ENCODE measurements at regions not wholly inside any gene's neighbourhood (a gene's known extent, or its start where the extent isn't known, plus 50 kb on each side); places are given as distances from the start of the nearest gene placed in this dataset.

DNA sequence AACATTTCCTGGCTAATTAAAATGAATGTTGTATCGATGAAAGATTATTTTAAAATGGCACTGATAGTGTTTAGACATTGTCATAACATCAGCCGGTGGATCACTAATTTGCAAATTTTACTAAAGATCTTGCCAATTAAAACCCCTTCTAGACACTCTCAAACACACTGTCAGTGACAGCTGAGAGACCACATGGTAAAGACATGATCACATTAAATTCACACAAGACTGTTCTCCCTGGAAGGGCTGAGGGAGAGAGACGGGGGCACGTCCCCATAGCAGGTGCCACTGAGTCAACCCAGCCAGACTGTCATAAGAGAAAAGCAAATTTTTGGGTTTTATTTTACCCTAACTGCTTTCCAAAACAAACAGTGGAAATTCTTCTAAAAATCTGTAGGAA lies 306.0 kb downstream of the TXNL1 start:
- intact Hi-C loops (cut with DNase I, micrococcal nuclease): no loop called here
- DNase-seq (no peak), ATAC-seq (no peak)

DNA sequence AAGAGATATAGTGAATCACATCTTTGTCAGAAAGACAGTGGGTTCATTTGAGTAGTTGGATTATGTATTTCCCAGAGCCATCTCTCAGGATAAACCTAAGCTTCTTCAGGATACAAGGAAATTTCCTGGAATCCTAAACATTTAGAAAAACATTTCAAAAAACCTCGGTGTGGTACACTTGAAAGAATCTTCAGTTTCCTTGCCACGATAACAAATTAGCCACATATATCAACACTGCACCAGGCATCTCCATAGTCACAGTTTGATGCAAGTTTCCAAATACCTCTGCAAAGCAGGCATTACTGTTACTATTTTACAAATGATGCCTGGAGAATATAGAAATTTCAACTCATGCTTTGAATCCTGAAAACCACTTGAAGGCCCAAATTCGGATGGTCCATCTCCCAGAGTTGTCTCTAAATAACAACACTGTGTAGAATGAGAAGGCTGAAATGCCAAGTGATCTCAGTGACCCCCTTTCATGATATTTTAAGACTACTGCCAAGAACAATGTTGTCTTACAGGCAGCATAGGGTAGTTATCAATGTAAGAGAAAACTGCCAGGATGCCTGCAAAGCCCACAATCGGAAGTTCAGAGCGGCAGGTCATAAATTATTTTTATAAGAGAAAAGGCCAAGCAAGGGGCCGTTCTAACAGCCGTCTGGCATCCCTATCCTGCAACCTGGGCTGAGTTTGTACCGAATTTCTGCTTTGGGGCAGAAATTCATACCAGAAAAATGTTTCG lies 307.9 kb downstream of the TXNL1 start:
- ATAC-seq (no peak), DNase-seq (no peak)
- intact Hi-C loops (cut with DNase I, micrococcal nuclease): no loop called here

DNA sequence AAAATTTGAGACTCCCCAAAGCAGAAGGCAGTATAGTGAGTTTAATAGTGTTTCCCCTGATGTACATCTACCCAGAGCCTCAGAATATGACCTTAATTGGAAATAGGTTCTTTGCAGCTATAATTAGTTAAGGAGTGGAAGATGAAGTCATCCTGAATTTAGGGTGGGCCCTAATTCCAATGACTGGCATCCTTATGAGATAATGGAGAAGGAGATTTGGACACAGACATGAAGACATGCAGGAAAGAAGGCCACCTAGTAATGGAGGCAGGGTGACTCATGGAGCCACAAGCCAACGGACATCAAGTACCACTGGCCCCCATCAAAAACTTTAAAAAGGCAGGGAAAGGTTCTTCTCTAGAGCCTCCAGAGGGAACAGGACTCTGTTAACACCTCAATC lies 308.9 kb downstream of the TXNL1 start:
- DNase-seq: no peak
- intact Hi-C loops (cut with DNase I, micrococcal nuclease): no loop called here
- ATAC-seq: no peak

DNA sequence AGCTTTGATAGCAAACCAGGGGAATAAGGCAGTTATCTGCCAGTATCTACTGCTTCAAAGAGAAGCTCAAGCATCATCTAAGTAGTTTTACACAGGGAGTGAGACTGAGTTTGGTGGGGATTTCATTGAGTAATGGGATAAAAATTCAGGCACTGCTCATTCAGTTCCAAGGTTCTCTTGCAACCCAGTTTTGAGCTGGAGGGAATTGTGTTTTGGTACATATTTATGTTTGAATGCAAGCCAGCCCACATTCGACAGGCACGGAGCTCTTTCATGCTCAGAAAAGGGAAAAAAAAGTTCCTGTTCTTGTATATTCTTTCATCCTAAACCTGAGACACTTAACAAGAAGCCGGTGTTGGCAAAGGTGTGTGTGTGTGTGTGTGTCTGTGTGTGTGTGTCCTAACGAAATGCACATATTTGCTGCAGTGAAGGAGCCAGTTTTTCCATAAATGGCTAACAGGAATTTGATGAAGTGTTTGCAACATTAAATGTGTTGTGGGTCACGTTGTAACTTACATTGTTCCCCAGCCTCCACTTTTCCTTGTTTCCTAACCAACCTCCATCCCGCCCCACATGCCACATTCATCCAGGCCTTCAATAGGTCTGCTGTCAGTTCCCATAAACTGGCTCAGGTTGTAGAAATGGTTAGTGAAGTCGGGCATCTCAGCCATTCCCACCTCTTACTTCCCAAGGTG lies 311.1 kb downstream of the TXNL1 start:
- no peak for ATAC-seq
- DNase-seq: no peak
- intact Hi-C loops (cut with DNase I, micrococcal nuclease): no loop called here

DNA sequence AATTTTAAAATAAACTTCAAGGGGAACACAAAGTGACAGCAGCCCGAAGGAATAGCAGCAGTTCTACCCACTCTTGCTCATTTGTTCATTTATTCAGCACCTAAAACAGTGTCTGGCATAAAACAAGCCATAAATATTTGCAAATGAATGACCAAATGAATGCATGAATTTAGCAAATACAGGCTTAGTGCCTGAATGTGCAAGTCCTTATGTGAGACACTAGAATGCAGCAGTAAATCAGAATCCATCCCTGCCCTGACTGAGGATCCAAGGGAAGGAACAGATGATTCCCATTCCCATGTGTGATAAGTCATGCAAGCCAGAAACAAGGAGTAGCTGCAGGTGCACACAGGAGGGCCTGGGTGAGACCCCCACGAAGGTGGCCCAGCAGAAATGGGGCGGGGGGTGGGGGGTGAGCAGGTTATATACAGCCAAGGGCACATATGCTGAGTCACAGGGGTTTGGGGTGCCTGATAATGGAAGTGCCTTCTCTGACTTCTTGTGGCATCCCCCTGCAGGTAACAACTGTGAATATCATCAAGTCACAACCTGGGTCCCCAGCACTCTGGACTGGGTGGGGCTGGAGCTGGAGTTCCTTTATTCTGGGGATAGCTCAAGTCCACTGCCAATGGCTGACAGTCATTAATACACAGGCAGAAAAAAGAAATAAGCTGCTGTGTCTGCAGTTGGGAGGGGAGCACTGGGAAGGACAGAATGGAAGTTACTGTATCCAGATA lies 311.9 kb downstream of the TXNL1 start:
- intact Hi-C loops (cut with DNase I, micrococcal nuclease): no loop called here
- DNase-seq (no peak), ATAC-seq (no peak)

DNA sequence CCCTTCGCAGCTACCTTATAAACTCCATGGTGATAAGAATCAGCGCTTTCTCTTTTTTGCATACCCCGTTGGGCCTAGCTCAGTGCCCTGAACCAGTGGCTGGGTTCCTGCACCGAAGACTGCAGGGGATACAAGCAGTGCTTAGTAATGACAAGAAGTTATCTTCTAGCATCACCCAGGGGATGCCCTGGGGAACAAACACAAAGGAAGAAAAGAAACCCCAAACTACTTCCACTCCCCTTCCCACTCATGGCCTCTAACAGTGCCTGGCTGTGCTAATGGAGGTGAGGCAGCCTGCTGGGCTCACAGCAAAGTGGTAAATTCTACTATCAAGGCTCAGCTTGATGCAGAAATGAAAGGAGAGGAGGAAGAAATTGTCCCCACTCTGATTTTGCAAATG lies 314.7 kb downstream of the TXNL1 start:
- DNase-seq (no peak), ATAC-seq (no peak)
- intact Hi-C loops (cut with DNase I, micrococcal nuclease): no loop called here

DNA sequence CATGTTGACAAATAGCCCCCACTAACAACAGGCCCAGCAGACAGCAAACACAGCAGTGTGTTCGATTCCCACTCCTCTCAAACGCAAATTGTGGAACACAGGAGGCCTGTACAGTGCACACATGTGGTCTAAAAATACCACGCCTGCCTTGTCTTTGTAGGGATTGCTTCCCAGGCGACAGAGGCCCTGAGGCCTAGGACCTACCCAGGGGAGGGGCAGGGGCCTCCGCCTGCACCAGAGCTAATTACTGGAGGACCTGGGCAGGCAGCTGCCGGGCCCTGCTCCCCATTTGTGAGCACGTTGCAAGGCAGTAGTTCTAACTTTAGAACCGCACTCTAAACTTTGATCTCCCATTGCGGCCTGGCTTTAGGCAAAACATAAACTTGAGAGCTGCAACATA lies 316.0 kb downstream of the TXNL1 start:
- intact Hi-C loops (cut with DNase I, micrococcal nuclease): no loop called here
- ATAC-seq (no peak), DNase-seq (no peak)

DNA sequence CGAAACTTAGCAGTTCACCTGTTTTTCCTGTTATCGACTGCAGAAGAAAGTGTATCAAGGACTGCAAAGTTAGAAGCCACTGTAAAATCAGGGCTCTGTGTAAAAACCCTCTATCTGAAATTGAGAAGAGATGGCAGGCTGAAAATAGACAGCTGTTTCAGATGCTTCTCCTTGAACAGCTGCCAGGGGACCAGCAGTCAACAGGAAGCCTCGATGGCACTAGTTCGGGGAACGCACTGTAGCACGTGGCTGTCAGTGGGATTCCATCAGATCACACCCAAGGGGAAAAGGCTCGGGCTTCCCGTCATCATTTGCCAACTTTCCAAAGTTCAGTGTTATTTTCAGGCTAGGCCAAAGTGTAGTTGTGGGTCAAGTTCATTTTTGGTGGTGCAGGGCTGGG lies 316.9 kb downstream of the TXNL1 start:
- DNase-seq: peak in 1 of 2 donors; percentile 6
- no peak for ATAC-seq
- intact Hi-C loops (cut with DNase I, micrococcal nuclease): no loop called here

DNA sequence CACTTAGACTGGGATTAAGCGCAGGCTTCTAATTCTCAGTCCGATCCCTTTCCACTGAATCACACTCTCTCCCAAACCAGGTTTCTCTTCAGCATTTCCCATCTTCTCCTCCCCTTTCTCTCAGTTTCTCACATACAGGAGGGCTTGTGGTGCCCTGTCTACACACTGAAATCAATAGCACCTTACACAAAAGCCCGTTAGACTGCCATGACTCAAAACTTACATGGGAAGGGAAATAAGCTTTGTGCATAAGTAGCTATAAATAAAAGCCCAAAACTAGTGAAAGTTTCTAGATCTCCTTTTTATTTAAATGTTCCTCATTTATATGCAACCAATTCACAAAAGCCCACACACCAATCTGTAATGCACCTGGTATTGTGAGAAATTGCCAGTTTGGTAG lies 318.4 kb downstream of the TXNL1 start:
- ATAC-seq (no peak), DNase-seq (no peak)
- intact Hi-C loops (cut with DNase I, micrococcal nuclease): no loop called here

DNA sequence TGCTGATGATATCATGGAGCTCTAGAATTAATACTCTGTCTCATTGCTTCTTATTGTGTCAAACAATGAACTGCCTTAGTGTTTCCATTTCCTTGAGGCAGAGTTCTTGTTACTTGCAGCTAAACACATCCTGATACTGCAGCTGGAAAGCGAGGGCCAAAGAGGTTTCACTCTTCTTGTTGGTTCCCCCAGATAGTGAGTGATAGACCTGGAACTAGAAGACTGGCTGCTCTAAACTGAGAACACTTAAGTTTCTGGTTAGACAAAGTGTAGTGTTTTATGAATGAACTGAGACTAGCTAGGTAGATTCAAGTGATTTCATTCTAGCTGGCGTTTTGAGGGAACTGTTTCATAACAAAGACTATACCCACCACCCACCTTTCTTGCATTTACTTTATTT lies 321.7 kb downstream of the TXNL1 start:
- DNase-seq: no peak
- ATAC-seq: no peak
- intact Hi-C loops (cut with DNase I, micrococcal nuclease): no loop called here

DNA sequence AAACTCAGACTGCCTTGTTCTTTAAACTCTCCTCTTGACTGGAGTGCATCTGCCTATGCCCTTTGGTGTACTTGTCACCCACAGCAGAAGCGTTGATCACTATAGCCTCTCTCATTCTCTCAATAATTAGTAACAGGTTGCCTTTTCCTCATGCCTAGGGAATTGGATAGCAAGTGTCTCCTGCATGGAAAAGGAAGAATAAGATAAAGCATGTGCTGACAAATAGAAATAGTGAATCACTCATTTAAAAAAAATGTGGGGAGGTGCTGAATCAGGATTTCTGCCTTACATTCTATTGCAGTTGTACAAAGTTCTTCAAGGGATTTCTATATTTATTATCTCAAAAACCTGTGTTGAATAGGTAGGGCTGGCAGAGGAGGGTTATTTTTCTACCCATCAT lies 323.0 kb downstream of the TXNL1 start:
- intact Hi-C loops (cut with DNase I, micrococcal nuclease): no loop called here
- DNase-seq (no peak), ATAC-seq (no peak)

DNA sequence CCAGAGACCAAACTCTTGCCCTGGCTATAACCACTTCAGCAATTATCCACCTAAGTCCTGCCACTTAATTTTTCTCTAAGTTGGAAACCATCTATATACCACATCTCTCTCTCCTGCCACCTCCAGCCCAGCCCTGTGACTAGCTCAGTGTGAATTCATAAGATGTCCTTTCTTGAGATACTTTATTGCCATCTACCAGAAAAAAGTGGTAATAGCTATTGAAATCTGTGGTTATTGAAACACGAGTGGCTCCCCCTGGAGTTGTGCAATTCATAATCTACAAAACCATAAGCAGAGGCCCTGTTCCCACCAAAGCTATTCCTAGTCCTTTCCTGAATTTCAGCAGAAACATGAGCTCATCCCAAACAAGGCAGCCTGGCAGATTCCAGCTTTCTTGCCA lies 324.0 kb downstream of the TXNL1 start:
- intact Hi-C loops (cut with DNase I, micrococcal nuclease): no loop called here
- no peak for ATAC-seq
- DNase-seq: no peak

DNA sequence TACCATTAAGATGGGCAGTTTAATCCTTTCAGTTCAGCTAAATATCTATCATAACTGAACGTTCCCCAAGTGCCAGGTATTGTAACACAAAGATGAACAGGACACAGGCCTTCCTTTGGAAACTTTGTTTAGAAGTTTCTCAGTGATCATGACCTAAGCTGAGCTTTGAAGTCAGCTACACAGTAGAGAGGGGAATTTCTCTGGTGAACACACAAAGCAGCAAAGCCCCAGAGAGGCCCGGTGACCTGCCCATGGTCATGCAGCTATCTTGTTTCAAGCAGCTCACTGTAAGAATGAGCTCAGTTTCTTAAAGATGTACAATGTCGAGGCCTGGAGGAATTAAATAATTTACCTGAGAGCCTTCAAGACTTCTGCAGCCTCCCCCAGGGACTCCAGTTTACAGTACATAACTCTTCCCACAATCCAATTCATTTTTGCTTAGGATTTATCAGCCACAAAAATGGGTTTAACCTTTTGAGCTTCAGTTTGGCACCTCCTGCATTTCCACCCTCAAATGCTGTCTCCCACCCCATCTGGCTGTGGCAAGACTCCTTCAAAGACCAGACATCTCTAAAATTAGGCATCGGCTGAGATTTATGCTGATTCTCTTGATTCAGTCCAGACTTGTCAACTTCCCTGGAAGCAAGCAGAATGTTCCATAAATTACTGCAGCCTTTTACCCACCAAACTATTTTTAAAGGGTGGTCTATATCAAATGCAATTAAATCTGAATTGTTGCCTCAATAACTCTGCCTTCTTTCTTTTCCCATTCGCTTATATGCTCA lies 325.6 kb downstream of the TXNL1 start:
- intact Hi-C loops (cut with DNase I, micrococcal nuclease): no loop called here
- no peak for ATAC-seq
- DNase-seq: no peak

DNA sequence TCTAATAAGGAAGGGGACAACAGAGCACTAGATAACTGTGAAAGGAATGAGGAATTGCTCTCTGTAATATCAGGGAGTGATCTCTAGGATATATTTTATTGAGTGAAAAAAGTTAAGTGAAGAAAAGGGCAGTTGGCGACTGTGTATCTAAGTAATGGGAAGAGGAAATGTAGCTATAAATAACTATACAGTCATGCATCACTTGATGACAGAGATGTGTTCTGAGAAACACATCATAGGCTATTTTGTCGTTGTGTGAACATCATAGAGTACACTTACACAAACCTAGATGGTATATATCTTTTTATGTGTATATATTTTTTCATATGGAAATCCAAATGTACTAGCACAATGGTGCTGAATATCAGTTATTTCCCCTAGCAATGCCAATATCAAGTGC lies 329.3 kb downstream of the TXNL1 start:
- intact Hi-C loops (cut with DNase I, micrococcal nuclease): no loop called here
- ATAC-seq: no peak
- DNase-seq: no peak

DNA sequence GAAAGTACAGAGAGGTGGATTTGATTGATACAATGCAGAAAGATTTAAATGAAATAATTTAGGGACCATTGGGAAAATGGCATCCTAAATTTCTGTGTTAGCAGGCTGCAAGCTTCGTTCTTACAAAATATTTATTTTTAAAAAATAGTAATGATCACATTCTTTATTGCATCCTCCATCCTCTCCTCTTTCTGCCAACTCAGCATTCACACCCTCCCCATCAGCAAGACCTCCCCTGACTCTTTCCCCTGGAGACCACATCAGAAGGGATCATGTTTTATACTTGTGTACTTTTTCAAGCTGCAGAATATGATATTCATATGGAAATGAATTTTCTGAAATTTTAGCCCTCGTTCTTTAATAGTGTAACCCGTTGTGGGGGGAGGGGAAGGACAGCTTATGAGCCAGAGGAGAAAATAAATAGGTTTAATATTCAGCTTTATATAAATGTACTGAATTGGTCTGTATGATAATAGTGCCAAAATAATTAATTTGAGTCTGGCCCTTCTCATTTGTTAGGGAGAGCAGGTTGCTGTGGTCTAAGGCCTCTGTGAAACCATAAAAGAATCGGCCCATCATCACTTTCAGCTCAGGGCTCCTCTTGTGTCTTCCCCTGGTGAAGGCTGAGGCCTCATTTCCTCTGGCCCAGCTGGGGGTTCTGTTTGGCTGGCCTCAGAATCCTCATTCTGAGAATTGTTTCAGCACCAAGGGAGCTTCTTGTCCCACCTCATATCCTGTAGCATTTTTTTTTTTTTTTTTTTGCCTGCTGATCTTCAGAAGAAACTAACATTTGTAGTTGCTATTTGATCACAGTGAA lies 330.8 kb downstream of the TXNL1 start:
- ATAC-seq: no peak
- no peak for DNase-seq
- intact Hi-C loops (cut with DNase I, micrococcal nuclease): no loop called here

DNA sequence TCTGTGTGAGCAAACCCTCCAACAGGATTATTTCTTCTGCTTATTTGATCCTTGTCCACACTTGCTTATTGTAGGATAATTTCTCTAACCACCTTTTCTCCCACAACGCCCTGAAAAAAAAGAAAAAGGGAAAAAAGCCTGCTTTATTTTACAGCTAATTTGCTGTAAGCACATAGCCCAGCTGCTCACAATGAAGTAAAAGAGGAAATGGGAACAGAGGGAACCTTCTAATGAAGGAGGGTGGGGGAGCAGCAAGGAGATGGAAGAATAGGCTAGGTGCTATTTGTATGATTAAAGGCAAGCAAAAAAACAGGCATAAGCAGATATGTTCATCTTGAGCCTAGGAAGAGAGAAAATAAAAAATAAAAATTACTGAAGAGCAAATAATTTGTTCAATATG lies 331.6 kb downstream of the TXNL1 start:
- ATAC-seq: no peak
- intact Hi-C loops (cut with DNase I, micrococcal nuclease): no loop called here

DNA sequence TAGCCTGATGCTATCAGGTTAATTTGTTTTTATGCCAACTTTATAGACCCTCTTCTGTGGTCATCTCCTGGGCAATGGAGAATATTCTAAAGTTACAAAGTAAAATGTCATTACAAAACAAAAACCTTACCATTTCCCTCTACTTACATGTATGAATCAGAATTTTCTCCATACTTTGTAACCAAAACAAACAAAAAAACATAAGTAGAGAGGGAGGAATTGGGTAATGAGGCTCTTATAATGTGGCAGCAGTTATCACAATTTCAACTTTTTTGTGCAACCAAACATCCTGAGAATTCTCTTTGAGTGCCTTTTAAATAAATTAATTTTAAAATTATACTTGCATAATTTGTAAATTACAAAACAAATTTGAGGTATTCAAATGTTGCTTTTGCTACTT lies 332.8 kb downstream of the TXNL1 start:
- no peak for ATAC-seq
- intact Hi-C loops (cut with DNase I, micrococcal nuclease): no loop called here
- DNase-seq: no peak

More for the DNA sequence above, 331.6 kb downstream of the TXNL1 start:
- no peak for DNase-seq

DNA sequence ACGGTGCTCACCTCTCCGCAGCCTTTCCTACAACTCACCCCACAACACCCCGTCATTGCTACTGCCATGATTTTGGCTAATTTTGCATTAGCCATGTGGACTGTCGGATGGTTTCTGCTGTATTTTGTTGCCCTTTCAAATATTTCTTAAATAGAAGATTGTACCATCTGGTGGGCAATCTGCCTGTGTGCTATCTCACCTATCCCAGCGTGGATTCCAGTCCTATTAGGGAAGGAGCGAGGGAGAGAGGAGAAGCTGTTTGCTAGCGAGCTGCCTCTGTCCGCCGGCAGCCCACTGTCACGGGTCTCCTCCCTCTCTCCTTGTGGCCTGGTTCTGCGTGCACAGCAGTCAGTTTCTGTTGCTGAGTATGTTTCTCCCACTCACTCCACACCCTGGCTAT lies 336.2 kb downstream of the TXNL1 start:
- intact Hi-C loops (cut with DNase I, micrococcal nuclease): no loop called here
- DNase-seq (no peak), ATAC-seq (no peak)

DNA sequence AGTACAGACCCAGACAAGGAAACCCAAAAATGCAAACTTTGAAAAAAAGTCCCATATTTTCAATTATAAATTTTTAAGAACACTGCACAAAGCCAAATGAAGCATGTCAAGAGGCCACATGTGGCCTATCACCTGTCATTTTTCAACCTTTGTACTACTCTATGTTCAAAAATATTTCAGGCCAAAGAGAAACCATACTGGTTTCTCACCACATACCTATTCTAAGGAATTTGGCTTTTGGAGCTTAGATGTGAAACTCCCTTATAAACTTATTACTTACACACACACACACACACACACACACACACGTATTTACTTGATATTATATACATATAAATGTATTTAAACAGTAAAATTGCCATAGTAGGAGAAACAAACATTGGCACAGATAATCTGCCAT lies 338.7 kb downstream of the TXNL1 start:
- DNase-seq: no peak
- intact Hi-C loops (cut with DNase I, micrococcal nuclease): no loop called here
- ATAC-seq: no peak
